HG03460 (cell line): ENCODE measurements at regions not wholly inside any gene's neighbourhood (a gene's known extent, or its start where the extent isn't known, plus 50 kb on each side); places are given as distances from the start of the nearest gene placed in this dataset.

Source experiments
- ATAC-seq: cut with Tn5 transposase; IDR thresholded peaks from one replicate; pipeline ENCODE4 v1.9.1; 2021; ENCODE audit not compliant: unreplicated experiment

GRCh38 chr2:16322308-16323125, 343.1 kb downstream of the CYRIA start:
- no peak for ATAC-seq

DNA sequence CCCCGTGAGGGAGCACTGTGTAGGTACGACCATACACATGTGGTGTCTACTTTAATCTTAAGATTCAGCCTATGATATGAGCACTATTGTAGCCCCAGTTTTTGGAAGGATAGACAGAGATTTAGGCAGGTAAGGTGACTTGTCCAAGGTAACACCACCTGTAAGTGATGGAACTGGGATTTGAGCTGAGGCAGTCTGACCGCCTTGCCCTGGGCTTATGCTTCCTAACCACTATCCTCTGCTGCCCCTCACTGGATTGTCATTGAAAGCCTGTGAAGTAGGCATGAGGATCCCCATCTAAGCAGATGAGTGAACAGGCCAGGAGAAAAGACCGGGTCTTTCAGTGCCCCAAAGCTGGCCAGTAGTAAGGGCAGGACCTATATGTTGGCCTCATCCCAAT, 343.8 kb downstream of the CYRIA start:
- no peak for ATAC-seq

GRCh38 chr2:16321256-16321655, 344.4 kb downstream of the CYRIA start:
- no peak for ATAC-seq

DNA sequence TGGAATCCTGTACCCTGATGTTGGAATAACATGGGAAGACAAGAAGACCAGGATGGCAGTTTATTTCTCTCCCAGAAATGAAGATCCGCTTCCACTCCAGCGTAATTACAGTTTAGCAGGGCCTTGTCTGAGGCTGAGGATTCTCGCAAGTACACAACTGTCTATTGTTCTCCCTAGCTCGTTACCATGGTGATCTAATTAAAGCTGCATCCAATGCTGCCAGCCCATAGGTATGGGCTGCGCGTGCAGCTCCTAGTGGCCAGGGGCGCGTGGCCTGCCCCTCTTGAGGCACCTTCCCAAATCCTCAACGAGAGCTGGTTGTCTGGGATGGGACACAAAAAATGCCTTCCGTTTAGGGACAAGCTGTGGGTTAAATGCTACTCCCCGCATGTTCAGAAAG, 344.9 kb downstream of the CYRIA start:
- ATAC-seq, result no peak

DNA sequence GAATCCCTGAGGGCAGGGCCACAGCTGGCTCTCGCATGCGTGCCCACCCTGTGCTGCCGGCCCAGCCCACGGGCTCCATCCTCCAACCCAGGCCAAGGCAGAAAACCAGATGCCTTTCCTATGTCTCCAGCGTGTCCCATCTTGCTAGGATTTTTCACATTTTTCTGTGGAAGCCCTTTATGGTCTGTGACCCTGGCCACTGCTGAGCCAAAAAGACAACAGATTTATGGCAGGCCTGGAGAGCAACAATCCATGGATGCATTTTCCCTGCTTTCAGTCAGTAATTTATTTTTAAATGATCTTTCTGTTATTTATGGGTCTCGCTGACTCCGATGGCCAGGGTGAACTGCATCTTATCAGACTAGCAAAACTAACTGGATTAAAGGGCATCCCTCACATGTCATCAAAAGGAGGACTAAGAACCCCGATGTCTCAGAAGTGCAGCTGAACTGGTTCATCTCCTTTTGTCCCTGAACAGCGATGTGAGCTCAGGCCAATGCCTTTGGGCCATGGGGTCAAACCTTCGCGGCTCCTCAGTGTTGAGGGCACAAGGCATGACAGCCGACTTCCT, 346.0 kb downstream of the CYRIA start:
- ATAC-seq, result no peak

GRCh38 chr2:16318474-16319195, 347.0 kb downstream of the CYRIA start:
- ATAC-seq, result no peak

- ATAC-seq, result no peak
Measured at GRCh38 chr2:16318051-16318450, 347.6 kb downstream of the CYRIA start.

DNA sequence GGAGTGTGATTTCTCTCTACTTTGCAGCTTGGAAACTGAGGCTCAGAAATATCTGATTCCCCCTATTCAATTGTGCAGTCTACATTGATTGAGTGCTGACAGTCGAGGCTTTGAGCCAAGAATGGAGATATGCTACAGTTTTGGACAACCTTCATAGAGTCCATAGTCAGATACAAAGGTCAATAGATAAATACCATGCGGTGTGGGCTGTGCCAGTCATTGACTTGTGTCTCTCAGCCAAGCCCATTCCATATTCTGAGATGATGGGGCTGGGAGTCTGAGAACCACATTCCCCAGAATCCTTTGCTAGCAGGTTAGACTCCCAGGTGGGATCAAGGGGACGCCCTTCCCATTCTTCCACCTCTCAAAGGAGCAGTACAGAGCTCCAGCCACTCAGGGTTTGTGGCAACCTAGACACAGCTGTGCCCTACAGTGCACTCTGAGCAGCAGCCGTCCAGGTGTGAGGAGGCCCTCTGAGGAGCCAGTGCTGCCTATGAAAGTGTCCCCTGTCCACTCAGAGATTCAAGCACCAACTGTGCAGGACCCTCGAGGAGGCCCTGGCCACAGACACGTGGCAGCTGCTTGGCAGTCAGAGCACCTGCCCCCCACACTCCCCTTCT, 348.3 kb downstream of the CYRIA start:
- no peak for ATAC-seq

DNA sequence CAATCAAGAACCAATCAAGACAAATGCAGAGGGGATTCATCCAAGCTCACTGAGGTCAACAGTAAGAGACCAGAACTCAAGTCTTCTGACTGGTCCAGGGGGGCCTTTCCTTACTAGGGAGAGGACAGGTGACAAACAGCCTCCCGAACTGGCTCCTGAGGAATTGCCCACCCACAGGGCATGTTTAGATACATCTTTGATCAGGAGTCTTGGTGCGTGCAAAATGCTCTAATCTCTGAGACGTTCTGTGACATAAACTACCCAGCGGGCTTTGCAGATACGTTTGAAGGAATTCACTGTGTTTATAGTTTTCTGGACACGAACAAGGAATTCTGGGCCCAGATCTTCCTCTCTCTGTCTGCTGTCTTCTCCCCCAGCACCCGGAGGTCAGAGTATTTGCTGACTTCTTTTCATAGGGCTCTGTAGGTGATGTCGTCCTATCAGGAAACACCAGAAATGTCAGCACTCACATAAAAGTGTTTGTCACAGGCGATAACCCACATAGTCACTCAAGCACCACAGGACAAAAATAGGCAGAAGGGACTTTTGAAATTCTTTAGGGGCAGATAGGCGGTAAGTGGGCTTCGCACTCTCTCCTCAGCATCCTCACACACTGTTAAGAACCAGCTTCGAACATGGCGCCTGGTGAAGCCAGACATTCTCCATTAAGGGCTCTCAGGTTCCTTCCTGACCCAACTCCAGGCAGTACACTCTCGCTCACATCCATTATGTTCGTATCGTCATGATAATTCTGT, 349.0 kb downstream of the CYRIA start:
- no peak for ATAC-seq

GRCh38 chr2:16315908-16316307, 349.7 kb downstream of the CYRIA start:
- no peak for ATAC-seq

GRCh38 chr2:16315458-16315835, 350.2 kb downstream of the CYRIA start:
- ATAC-seq, result no peak

DNA sequence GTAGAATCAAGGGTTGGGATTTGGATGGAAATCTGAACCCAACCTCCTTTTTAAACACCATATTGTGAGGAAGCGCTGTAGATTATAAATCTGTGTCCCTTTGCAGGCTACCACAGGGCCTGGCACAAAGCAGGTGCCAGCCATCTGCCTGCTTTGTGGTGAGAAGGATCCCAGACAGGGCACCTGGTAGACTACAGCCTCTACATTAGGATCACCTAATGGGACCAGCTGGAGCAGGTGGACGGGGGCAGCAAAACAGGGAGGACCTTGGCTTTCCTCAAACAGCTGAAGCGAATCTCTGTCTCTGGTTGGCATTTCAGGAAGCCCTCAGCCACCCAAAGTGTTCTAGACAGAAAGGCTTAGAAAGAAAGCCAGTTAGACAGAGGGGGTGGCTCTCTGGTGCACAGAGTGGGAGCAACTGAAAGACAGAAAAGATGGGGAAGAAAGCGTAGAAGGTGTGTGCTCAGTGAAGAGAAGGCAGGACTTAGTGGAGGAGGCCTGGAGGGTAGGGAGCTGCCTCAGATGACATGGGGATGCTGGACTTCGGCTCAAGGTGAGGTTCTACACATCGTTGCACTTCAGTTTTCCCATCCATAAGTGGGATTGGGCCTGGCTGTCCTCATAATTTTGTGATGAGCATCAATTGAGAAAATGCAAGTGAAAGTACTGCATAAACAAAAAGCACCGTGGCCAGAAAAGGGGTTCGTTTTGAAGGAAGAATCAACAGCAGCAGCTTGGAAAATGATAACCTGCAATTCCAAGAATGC, 350.8 kb downstream of the CYRIA start:
- ATAC-seq, result no peak

DNA sequence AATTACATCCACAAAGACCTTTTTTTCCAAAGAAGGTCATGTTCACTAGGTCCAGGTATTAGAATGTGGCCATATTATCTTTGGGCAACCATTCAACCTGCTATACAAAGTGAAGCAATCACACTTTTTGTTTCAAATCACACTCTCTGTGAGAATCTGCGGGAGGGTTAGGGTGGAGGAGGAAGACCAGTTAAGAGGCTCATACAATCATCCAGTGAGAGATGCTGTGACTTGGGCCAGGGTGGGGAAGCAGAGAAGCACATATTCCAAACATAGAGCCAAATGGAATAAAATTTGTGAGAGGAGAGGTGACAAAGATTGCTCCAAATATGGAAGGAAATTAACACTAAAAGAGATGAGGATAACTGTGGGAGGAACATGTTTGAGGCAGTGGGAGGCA, 351.6 kb downstream of the CYRIA start:
- no peak for ATAC-seq

DNA sequence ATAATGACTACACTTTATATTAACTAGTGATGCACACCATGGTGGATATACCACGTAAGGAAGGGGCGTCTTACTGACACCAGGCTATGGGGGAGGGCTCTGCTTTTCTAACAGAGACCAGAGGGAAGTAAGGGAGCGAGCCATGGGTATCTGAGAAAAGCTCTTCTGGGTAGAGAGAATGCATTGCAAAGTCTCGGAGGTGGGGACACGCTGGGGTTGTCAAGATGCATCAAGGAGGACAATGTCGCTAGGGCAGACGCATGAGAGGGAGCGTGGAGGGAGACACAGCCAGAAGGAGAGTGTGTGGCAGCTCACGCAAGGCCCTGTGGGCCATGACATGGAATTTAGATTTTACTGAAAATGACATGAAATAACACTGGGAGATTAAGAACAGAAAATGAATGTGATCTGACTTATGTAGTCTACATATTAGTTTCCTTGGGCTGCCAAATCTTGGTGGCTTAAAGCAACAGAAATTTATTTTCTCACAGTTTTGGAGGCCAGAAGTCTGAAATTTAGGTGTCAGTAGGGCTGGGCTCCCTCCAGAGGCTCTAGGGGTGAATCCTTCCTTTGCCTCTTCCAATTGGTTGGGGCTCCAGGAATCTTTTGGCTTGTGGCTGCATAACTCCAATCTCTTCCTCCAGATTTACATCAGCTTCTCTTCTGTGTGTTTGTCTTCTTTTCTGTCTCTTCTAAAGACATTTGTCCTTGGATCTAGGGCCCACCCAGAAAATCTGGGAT, 352.2 kb downstream of the CYRIA start:
- no peak for ATAC-seq

- ATAC-seq, result no peak
Measured at GRCh38 chr2:16312771-16313170, 352.9 kb downstream of the CYRIA start.

DNA sequence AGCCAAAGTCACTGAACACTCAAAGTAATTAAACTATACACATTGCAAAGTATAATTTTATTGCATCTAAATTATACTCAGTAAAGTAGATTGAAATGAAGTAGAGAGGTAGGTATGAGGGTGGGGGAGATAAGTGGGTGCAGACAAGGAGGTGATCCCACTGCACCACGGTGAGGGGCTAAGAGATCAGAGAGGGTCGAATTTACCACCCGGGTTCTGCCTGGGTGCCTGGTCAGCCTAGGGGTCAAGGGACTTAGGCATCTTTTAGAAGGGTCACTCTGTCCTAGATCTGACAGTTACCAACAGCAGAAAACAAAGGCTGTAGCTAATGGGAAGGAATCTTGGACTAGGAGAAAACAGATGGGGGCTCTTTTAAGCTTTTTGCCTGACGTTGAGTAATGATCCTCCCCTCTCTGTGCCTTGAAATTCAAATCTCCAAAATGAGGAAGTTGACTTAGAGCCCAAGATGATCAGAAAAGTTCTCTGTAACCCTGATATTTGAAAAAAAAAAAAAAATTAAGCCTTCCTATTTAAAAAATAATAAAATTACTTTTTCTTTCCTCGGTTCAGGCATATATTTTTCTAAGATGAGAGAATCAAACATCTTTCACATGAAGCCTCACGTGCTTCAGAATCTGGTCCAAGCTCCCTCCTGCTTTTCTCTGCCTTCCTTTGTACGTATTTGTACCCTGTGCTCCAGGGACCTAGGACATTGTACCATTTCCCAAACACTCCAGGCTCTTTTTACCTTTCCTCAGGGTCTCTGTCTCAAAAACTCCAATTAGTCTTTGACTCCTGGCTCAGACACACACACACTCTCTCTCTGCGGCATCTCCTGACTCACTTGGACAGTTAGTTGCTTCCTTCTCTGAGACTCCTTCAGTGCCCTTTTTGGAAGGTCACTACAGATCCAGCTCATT, 353.9 kb downstream of the CYRIA start:
- ATAC-seq, result no peak

DNA sequence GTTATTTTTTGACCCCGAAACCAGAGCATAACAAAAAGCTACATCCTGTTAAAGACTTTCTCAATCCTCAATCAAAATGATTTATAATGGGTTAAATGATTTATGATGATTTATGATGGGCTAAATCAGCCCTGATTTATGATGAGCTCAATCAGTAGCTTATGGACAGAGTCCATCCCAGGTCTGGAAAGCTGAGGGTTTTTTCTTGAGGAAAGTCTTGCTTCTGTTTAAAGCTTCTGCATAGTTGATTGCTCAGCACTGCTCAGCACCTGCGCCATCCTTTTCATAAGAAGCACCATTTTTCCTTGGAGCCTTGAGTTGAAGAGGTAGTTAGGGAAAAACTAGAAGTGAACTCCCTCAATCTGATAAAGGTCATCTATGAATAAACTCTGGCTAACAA, 356.8 kb downstream of the CYRIA start:
- ATAC-seq, result no peak

GRCh38 chr2:16304876-16305590, 360.6 kb downstream of the CYRIA start:
- no peak for ATAC-seq
